OCI-LY1 (cell line): ENCODE measurements at regions not wholly inside any gene's neighbourhood (a gene's known extent, or its start where the extent isn't known, plus 50 kb on each side); places are given as distances from the start of the nearest gene placed in this dataset.

Source experiments
- CTCF ChIP-seq: fragments of 200-600 bp; sonication (generic), shearing (Covaris generic); IDR thresholded peaks from 2 replicates; pipeline ENCODE4 v1.5.1; 2017; ENCODE audit warnings: mild to moderate bottlenecking, antibody characterized with exemption, low read length, moderate library complexity, mixed read lengths
- EZH2 ChIP-seq: fragments of 200-600 bp; sonication (generic), shearing (Covaris generic); IDR thresholded peaks from 2 replicates; pipeline ENCODE4 v1.8.0; 2017; ENCODE audit warnings: borderline replicate concordance, mixed run types, mild to moderate bottlenecking, antibody characterized with exemption, low read length, moderate library complexity, mixed read lengths

GRCh38 chr6:8225113-8225512 is 122.8 kb upstream of the EEF1E1 start:
- TF ChIP-seq CTCF (no peak), EZH2 (no peak)
